ENCODE measurements at regions not wholly inside any gene's neighbourhood (a gene's known extent, or its start where the extent isn't known, plus 50 kb on each side); places are given as distances from the start of the nearest gene placed in this dataset.
"Not testable (repeated sequence)": the region's sequence is repeated elsewhere in the genome, so short reads cannot be mapped to it uniquely, and the experiment has no call there.

- no peak for TF ChIP-seq EZH2phosphoT487 (IDR thresholded peaks at IDR 0.05; ENCODE audit: borderline replicate concordance, low read length)
- TF ChIP-seq, protein P1, sequence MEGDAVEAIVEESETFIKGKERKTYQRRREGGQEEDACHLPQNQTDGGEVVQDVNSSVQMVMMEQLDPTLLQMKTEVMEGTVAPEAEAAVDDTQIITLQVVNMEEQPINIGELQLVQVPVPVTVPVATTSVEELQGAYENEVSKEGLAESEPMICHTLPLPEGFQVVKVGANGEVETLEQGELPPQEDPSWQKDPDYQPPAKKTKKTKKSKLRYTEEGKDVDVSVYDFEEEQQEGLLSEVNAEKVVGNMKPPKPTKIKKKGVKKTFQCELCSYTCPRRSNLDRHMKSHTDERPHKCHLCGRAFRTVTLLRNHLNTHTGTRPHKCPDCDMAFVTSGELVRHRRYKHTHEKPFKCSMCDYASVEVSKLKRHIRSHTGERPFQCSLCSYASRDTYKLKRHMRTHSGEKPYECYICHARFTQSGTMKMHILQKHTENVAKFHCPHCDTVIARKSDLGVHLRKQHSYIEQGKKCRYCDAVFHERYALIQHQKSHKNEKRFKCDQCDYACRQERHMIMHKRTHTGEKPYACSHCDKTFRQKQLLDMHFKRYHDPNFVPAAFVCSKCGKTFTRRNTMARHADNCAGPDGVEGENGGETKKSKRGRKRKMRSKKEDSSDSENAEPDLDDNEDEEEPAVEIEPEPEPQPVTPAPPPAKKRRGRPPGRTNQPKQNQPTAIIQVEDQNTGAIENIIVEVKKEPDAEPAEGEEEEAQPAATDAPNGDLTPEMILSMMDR (IDR thresholded peaks at IDR 0.05; ENCODE audit: low read depth, low read length, poor library complexity, severe bottlenecking) = no peak
- Histone ChIP-seq H3K27me3 (ENCODE audit: control insufficient read depth, low read length) (no peaks in the 10 kb centered on the region), H3F3A (ENCODE audit: control insufficient read depth, insufficient read depth) (no peaks in the 10 kb centered on the region), H3K9me3 (ENCODE audit: control insufficient read depth, insufficient read depth, low read length) (no peaks in the 10 kb centered on the region), H3K4me2 (ENCODE audit: low read length) (no peak overlapping the region), H3K4me3 (ENCODE audit: low read length) (no peak overlapping the region), H3K4me1 (ENCODE audit: control insufficient read depth, low read length) (no peaks in the 10 kb centered on the region), H3K27ac (ENCODE audit: low read depth, low read length) (no peak overlapping the region), H3K79me2 (ENCODE audit: control insufficient read depth, low read length) (no peaks in the 10 kb centered on the region), H3K9me2 (replicated peaks; ENCODE audit: control insufficient read depth, low read length) (no peaks in the 10 kb centered on the region), H4K20me1 (ENCODE audit: control insufficient read depth, insufficient read depth, low read depth, low read length) (no peaks in the 10 kb centered on the region), H3K36me3 (ENCODE audit: control insufficient read depth, low read length) (no peaks in the 10 kb centered on the region)
Measured at GRCh38 chr2:126986631-126987187, 88.0 kb downstream of the TEX51 start.

- TF ChIP-seq EZH2phosphoT487 (IDR thresholded peaks at IDR 0.05; ENCODE audit: borderline replicate concordance, low read length) = no peak
- TF ChIP-seq, protein P1 (IDR thresholded peaks at IDR 0.05; ENCODE audit: low read depth, low read length, poor library complexity, severe bottlenecking) = no peak
- Histone ChIP-seq H3K9me3 (ENCODE audit: control insufficient read depth, insufficient read depth, low read length) (no peaks in the 10 kb centered on the region), H3K4me3 (ENCODE audit: low read length) (no peak overlapping the region), H3K79me2 (ENCODE audit: control insufficient read depth, low read length) (no peaks in the 10 kb centered on the region), H3K9me2 (replicated peaks; ENCODE audit: control insufficient read depth, low read length) (no peaks in the 10 kb centered on the region), H3F3A (ENCODE audit: control insufficient read depth, insufficient read depth) (no peaks in the 10 kb centered on the region), H3K4me2 (ENCODE audit: low read length) (no peak overlapping the region), H3K27ac (ENCODE audit: low read depth, low read length) (no peak overlapping the region), H3K27me3 (ENCODE audit: control insufficient read depth, low read length) (no peaks in the 10 kb centered on the region), H3K4me1 (ENCODE audit: control insufficient read depth, low read length) (no peaks in the 10 kb centered on the region), H3K36me3 (ENCODE audit: control insufficient read depth, low read length) (no peaks in the 10 kb centered on the region), H4K20me1 (ENCODE audit: control insufficient read depth, insufficient read depth, low read depth, low read length) (no peaks in the 10 kb centered on the region)
Measured at GRCh38 chr2:126988482-126988881, 89.8 kb downstream of the TEX51 start.

DNA sequence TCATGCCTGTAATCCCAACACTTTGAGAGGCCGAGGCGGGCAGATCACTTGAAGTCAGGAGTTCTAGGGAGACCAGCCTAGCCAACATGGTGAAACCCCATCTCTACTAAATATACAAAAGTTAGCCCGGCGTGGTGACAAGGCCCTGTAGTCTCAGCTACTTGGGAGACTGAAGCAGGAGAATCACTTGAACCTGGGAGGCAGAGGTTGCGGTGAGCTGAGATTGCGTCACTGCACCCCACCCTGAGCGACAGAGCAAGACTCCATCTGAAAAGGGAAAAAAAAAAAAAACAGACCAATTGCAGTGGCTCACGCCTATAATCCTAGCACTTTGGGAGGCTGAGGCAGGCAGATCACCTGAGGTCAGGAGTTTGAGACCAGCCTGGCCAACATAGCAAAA, 90.4 kb downstream of the TEX51 start:
- H3K27ac ChIP-seq (ENCODE audit: low read depth, low read length); H3K27me3 ChIP-seq (ENCODE audit: control insufficient read depth, low read length); H3F3A ChIP-seq (ENCODE audit: control insufficient read depth, insufficient read depth); H3K4me2 ChIP-seq (ENCODE audit: low read length); H3K79me2 ChIP-seq (ENCODE audit: control insufficient read depth, low read length); H3K4me3 ChIP-seq (ENCODE audit: low read length); H3K4me1 ChIP-seq (ENCODE audit: control insufficient read depth, low read length); H3K36me3 ChIP-seq (ENCODE audit: control insufficient read depth, low read length); H3K9me3 ChIP-seq (ENCODE audit: control insufficient read depth, insufficient read depth, low read length); H3K9me2 ChIP-seq (replicated peaks; ENCODE audit: control insufficient read depth, low read length); H4K20me1 ChIP-seq (ENCODE audit: control insufficient read depth, insufficient read depth, low read depth, low read length): not testable (repeated sequence)

GRCh38 chr2:126990200-126990599, 91.5 kb downstream of the TEX51 start:
- Histone ChIP-seq H3K9me2 (replicated peaks; ENCODE audit: control insufficient read depth, low read length) (no peaks in the 10 kb centered on the region), H3F3A (ENCODE audit: control insufficient read depth, insufficient read depth) (no peaks in the 10 kb centered on the region), H3K4me3 (ENCODE audit: low read length) (no peak overlapping the region), H3K9me3 (ENCODE audit: control insufficient read depth, insufficient read depth, low read length) (no peaks in the 10 kb centered on the region), H3K27ac (ENCODE audit: low read depth, low read length) (no peak overlapping the region), H3K79me2 (ENCODE audit: control insufficient read depth, low read length) (no peaks in the 10 kb centered on the region), H3K4me1 (ENCODE audit: control insufficient read depth, low read length) (no peaks in the 10 kb centered on the region), H3K27me3 (ENCODE audit: control insufficient read depth, low read length) (no peaks in the 10 kb centered on the region), H3K4me2 (ENCODE audit: low read length) (no peak overlapping the region), H3K36me3 (ENCODE audit: control insufficient read depth, low read length) (no peaks in the 10 kb centered on the region), H4K20me1 (ENCODE audit: control insufficient read depth, insufficient read depth, low read depth, low read length) (no peaks in the 10 kb centered on the region)
- no peak for TF ChIP-seq EZH2phosphoT487 (IDR thresholded peaks at IDR 0.05; ENCODE audit: borderline replicate concordance, low read length)
- TF ChIP-seq, protein P1 (IDR thresholded peaks at IDR 0.05; ENCODE audit: low read depth, low read length, poor library complexity, severe bottlenecking) = no peak

Data from DOHH2 (cell line).